GM12878 (cell line): ENCODE measurements at regions not wholly inside any gene's neighbourhood (a gene's known extent, or its start where the extent isn't known, plus 50 kb on each side); places are given as distances from the start of the nearest gene placed in this dataset.
"Not testable (repeated sequence)": the region's sequence is repeated elsewhere in the genome, so short reads cannot be mapped to it uniquely, and the experiment has no call there.

Experiments
- CBX5 ChIP-seq: sonication (generic); IDR thresholded peaks from 2 replicates; pipeline ENCODE4 v1.6.1; 2016; ENCODE audit warnings: low read depth, moderate library complexity, mild to moderate bottlenecking, inconsistent platforms
- CREM ChIP-seq: IDR thresholded peaks from 2 replicates; pipeline ENCODE4 v1.6.1; 2014; ENCODE audit warnings: antibody characterized with exemption, low read depth
- HDAC6 ChIP-seq: fragments of 200-600 bp; sonication (generic); IDR thresholded peaks from one replicate; pipeline ENCODE4 v1.8.0; 2017; ENCODE audit warnings: antibody characterized with exemption; ENCODE audit not compliant: unreplicated experiment
- POLR2AphosphoS5 ChIP-seq: IDR thresholded peaks from 2 replicates; pipeline ENCODE4 v1.6.1; 2011; ENCODE audit warnings: mild to moderate bottlenecking, low read length, inconsistent platforms
- SREBF2 ChIP-seq: IDR thresholded peaks from 2 replicates; pipeline ENCODE4 v1.6.1; 2012; ENCODE audit warnings: mild to moderate bottlenecking, low read length
- SRF ChIP-seq, 2 experiments: IDR thresholded peaks; 2 replicates each; pipeline ENCODE4 v1.6.1; 2011; ENCODE audit warnings: low read depth in 2 of 2, low read length in 2 of 2, mild to moderate bottlenecking in 1 of 2, moderate library complexity in 1 of 2
- STAT3 ChIP-seq: IDR thresholded peaks from 2 replicates; pipeline ENCODE4 v1.6.1; 2011; ENCODE audit warnings: low read depth, low read length, improper control_type of control experiment
- SUZ12 ChIP-seq: fragments of 200-600 bp; sonication (generic); IDR thresholded peaks from one replicate; pipeline ENCODE4 v1.6.1; 2018; ENCODE audit warnings: antibody characterized with exemption, mild to moderate bottlenecking; ENCODE audit not compliant: unreplicated experiment
- TF ChIP-seq, protein P1 (sequence below): fragments of 450-650 bp; IDR thresholded peaks from 2 replicates; pipeline ENCODE4 v1.6.1; 2017; ENCODE audit warnings: borderline replicate concordance
- TF ChIP-seq, protein P2 (sequence below), 3 experiments: IDR thresholded peaks in 2 of 3; conservative IDR thresholded peaks in 1 of 3; 2 replicates each; pipeline ENCODE4 v1.5.1; 2011; ENCODE audit warnings: low read depth in 3 of 3, low read length in 3 of 3, mild to moderate bottlenecking in 3 of 3, control low read depth in 2 of 3, moderate library complexity in 2 of 3, inconsistent platforms in 1 of 3, mixed read lengths in 1 of 3; ENCODE audit not compliant: control insufficient read depth in 2 of 3, insufficient read depth in 1 of 3; ENCODE audit errors: extremely low read depth in 1 of 3
- TF ChIP-seq, protein P3 (sequence below): fragments of 450-650 bp; IDR thresholded peaks from 2 replicates; pipeline ENCODE4 v1.6.1; 2017; ENCODE audit warnings: mild to moderate bottlenecking, low read depth, inconsistent platforms; ENCODE audit not compliant: poor library complexity, severe bottlenecking
- TF ChIP-seq, protein P4 (sequence below): IDR thresholded peaks from 2 replicates; pipeline ENCODE4 v1.6.1; 2012; ENCODE audit warnings: low read depth, low read length, improper control_type of control experiment

DNA sequence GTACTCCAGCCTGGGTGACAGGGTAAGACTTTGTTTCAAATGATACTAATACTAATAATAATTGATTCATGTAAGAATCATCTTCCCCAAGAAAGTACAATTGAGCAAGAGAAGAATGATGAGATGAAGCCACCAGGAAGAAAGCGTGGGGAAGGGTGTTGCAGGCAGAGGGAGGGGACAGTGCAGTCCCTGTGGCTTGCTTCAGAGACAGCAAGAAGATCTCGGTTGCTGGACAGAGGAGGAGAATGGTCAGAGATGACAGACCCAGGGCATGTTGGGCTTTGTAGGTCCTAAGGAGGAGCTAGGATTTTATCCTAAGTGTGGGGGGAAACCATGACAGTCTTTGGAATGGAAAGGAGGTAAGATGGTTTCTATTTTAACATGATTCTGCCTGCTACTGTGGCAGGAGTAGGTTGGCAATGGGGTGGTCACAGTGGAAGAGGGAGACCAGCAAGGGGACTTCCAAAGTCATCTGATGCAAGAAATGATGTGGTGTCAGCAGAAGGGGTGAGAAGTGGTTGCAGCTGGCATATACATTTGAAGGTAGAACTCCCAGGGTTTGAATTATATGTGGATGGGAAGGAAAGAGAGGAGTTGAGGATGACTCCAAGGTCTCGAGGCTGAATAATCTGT is 293.4 kb downstream of the NPIPA7 start:
- TF ChIP-seq, protein P1, sequence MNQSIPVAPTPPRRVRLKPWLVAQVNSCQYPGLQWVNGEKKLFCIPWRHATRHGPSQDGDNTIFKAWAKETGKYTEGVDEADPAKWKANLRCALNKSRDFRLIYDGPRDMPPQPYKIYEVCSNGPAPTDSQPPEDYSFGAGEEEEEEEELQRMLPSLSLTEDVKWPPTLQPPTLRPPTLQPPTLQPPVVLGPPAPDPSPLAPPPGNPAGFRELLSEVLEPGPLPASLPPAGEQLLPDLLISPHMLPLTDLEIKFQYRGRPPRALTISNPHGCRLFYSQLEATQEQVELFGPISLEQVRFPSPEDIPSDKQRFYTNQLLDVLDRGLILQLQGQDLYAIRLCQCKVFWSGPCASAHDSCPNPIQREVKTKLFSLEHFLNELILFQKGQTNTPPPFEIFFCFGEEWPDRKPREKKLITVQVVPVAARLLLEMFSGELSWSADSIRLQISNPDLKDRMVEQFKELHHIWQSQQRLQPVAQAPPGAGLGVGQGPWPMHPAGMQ: not testable (repeated sequence)
- TF ChIP-seq, protein P2, sequence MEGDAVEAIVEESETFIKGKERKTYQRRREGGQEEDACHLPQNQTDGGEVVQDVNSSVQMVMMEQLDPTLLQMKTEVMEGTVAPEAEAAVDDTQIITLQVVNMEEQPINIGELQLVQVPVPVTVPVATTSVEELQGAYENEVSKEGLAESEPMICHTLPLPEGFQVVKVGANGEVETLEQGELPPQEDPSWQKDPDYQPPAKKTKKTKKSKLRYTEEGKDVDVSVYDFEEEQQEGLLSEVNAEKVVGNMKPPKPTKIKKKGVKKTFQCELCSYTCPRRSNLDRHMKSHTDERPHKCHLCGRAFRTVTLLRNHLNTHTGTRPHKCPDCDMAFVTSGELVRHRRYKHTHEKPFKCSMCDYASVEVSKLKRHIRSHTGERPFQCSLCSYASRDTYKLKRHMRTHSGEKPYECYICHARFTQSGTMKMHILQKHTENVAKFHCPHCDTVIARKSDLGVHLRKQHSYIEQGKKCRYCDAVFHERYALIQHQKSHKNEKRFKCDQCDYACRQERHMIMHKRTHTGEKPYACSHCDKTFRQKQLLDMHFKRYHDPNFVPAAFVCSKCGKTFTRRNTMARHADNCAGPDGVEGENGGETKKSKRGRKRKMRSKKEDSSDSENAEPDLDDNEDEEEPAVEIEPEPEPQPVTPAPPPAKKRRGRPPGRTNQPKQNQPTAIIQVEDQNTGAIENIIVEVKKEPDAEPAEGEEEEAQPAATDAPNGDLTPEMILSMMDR (IDR thresholded peaks at IDR 0.05 in 2 of 3, conservative IDR thresholded peaks at IDR 0.05 in 1 of 3; ENCODE audit: control insufficient read depth in 2 of 3, extremely low read depth in 1 of 3, insufficient read depth in 1 of 3, low read depth in 3 of 3, low read length in 3 of 3): not testable (repeated sequence)
- not testable (repeated sequence) for TF ChIP-seq SREBF2; POLR2AphosphoS5; SUZ12; CBX5; CREM; HDAC6; SRF (IDR thresholded peaks at IDR 0.05; ENCODE audit: low read depth in 2 of 2, low read length in 2 of 2); STAT3
- TF ChIP-seq, protein P3, sequence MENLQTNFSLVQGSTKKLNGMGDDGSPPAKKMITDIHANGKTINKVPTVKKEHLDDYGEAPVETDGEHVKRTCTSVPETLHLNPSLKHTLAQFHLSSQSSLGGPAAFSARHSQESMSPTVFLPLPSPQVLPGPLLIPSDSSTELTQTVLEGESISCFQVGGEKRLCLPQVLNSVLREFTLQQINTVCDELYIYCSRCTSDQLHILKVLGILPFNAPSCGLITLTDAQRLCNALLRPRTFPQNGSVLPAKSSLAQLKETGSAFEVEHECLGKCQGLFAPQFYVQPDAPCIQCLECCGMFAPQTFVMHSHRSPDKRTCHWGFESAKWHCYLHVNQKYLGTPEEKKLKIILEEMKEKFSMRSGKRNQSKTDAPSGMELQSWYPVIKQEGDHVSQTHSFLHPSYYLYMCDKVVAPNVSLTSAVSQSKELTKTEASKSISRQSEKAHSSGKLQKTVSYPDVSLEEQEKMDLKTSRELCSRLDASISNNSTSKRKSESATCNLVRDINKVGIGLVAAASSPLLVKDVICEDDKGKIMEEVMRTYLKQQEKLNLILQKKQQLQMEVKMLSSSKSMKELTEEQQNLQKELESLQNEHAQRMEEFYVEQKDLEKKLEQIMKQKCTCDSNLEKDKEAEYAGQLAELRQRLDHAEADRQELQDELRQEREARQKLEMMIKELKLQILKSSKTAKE: not testable (repeated sequence)
- TF ChIP-seq, protein P4, sequence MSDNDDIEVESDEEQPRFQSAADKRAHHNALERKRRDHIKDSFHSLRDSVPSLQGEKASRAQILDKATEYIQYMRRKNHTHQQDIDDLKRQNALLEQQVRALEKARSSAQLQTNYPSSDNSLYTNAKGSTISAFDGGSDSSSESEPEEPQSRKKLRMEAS: not testable (repeated sequence)
